Posterior vena cava (tissue), 2 donors: ENCODE measurements at regions not wholly inside any gene's neighbourhood (a gene's known extent, or its start where the extent isn't known, plus 50 kb on each side); places are given as distances from the start of the nearest gene placed in this dataset.

Experiments
- DNase-seq: peaks from one replicate; pipeline ENCODE4 v3.0.0-alpha.2; 2020; ENCODE audit warnings: low spot score
- intact Hi-C, 2 donors: fragments of 100-400 bp; cut with DNase I; formaldehyde crosslinking; loops; one replicate each; pipeline versions ENCODE4 v1.14.1 to v1.14.2; 2022 to 2023
- donor health status: DM: yes; HTN: yes; CAD: no.
- donor health status: DM: yes; HTN: yes; CAD: no.

GRCh38 chr2:66702301-66702700 is 267.4 kb downstream of the MEIS1 start:
- intact Hi-C loops: no loop called here
- no peak for DNase-seq

- intact Hi-C loops: no loop called here
- DNase-seq: no peak
These were observed 269.9 kb downstream of the MEIS1 start for GRCh38 chr2:66704786-66705185.

GRCh38 chr2:66714610-66715009 is 279.7 kb downstream of the MEIS1 start:
- intact Hi-C loops: no loop called here

GRCh38 chr2:66717218-66717905 is 282.4 kb downstream of the MEIS1 start:
- intact Hi-C loops: no loop called here
- DNase-seq: no peak

More at GRCh38 chr2:66714610-66715009, 279.7 kb downstream of the MEIS1 start:
- DNase-seq: no peak

- intact Hi-C loops: no loop called here
- no peak for DNase-seq
These were observed 283.0 kb downstream of the MEIS1 start for GRCh38 chr2:66717973-66718372.

GRCh38 chr2:66721776-66722175 is 286.9 kb downstream of the MEIS1 start:
- DNase-seq: no peak
- intact Hi-C loops: no loop called here

- intact Hi-C loops: no loop called here
- no peak for DNase-seq
These were observed 289.3 kb downstream of the MEIS1 start for GRCh38 chr2:66724241-66724640.

GRCh38 chr2:66729416-66730330 is 294.7 kb downstream of the MEIS1 start:
- DNase-seq: no peak
- intact Hi-C loops: no loop called here

- intact Hi-C loops: no loop called here
- no peak for DNase-seq
These were observed 295.5 kb downstream of the MEIS1 start for GRCh38 chr2:66730441-66730840.

GRCh38 chr2:66733364-66733999 is 298.6 kb downstream of the MEIS1 start:
- intact Hi-C loops: no loop called here
- no peak for DNase-seq

GRCh38 chr2:66748939-66749338 is 314.0 kb downstream of the MEIS1 start:
- no peak for DNase-seq
- intact Hi-C loops: no loop called here

GRCh38 chr2:66749566-66749965 is 314.6 kb downstream of the MEIS1 start:
- intact Hi-C loops: no loop called here
- no peak for DNase-seq

- DNase-seq: no peak
- intact Hi-C loops: no loop called here
These were observed 318.3 kb downstream of the MEIS1 start for GRCh38 chr2:66753257-66753656.

GRCh38 chr2:66753660-66754059 is 318.7 kb downstream of the MEIS1 start:
- intact Hi-C loops: no loop called here
- no peak for DNase-seq

- intact Hi-C loops: no loop called here
- no peak for DNase-seq
These were observed 321.0 kb downstream of the MEIS1 start for GRCh38 chr2:66755974-66756373.

- intact Hi-C loops: no loop called here
- DNase-seq: no peak
These were observed 326.9 kb downstream of the MEIS1 start for GRCh38 chr2:66761826-66762225.

- intact Hi-C loops: no loop called here
- DNase-seq: no peak
These were observed 327.8 kb downstream of the MEIS1 start for GRCh38 chr2:66762761-66763160.

GRCh38 chr2:66766582-66766981 is 331.7 kb downstream of the MEIS1 start:
- intact Hi-C loops: no loop called here
- DNase-seq: no peak

GRCh38 chr2:66771359-66771976 is 336.5 kb downstream of the MEIS1 start:
- intact Hi-C loops: no loop called here

GRCh38 chr2:66772618-66773017 is 337.7 kb downstream of the MEIS1 start:
- intact Hi-C loops: no loop called here
- DNase-seq: no peak

More at GRCh38 chr2:66771359-66771976, 336.5 kb downstream of the MEIS1 start:
- no peak for DNase-seq
